Stimulated activated naive CD8-positive, alpha-beta T cell treated with anti-CD3 and anti-CD28 coated beads, Interleukin-15, Interleukin-2, amounts not matched to agents 100 ng/mL and 50 ng/mL, for 24 hours (primary cell): ENCODE measurements at regions not wholly inside any gene's neighbourhood (a gene's known extent, or its start where the extent isn't known, plus 50 kb on each side); places are given as distances from the start of the nearest gene placed in this dataset.

Experiments used
- H3K27ac Mint-ChIP-seq: one replicate; pipeline ENCODE4 v1.8.0; 2021; ENCODE audit warnings: mild to moderate bottlenecking, mixed read lengths
- H3K27me3 Mint-ChIP-seq: one replicate; pipeline ENCODE4 v1.8.0; 2021; ENCODE audit warnings: mixed read lengths
- H3K36me3 Mint-ChIP-seq: one replicate; pipeline ENCODE4 v1.8.0; 2021; ENCODE audit warnings: low read depth, mixed read lengths
- H3K4me1 Mint-ChIP-seq: one replicate; pipeline ENCODE4 v1.8.0; 2021; ENCODE audit warnings: low read depth, mixed read lengths
- H3K4me3 Mint-ChIP-seq: one replicate; pipeline ENCODE4 v1.8.0; 2021; ENCODE audit warnings: mild to moderate bottlenecking, mixed read lengths
- H3K9me3 Mint-ChIP-seq: one replicate; pipeline ENCODE4 v1.8.0; 2021; ENCODE audit warnings: mixed read lengths

DNA sequence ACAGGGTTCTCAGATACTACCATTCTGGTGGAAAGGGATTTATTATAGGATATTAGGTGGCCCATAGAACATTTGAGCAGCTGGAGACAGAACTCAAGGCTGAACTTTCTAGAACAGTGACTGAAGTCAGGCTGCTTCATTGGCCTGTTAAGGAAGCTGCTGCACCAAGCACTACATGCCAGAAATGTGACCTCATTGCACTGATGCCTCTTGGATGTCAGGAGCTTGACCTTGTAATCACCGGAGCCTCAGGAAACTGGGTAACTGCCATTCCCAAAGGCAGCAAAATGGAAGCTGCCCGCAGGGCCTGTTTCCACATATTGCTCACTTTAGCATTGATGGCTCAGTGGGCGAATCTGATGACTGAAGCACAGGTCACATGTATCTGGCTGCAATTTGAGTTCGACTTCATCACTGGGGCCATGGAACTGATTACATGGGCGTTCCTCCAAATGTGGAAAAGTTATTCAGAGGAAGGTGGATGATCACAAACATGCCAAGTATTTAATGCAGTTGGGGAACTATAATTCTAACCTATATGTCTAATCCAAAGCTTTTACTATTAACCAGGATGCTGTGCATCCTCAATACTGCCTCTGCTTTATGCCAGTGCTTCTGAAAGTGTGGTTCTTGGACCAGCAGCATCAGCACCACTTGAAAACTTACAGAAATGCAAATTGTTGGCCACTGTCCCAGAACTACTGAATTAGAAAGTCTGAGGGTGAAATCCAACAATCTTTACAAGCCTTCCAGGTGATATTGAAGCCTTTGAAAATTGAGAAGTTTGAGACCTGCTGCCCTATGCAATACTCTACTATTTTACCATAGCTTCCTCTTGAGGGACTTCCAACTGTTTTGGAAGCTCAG, 337.2 kb upstream of the NAV3 start:
- H3K9me3 Mint-ChIP-seq: peaks cover 7% of the 10 kb centered on the region
- H3K27me3 Mint-ChIP-seq: no peaks in the 10 kb centered on the region
- H3K27ac Mint-ChIP-seq: no peak overlapping the region
- no peaks in the 10 kb centered on the region for H3K36me3 Mint-ChIP-seq
- H3K4me1 Mint-ChIP-seq: no peaks in the 10 kb centered on the region
- no peak overlapping the region for H3K4me3 Mint-ChIP-seq

GRCh38 chr12:77492536-77492935, 338.2 kb upstream of the NAV3 start:
- H3K4me3 Mint-ChIP-seq: no peak overlapping the region
- H3K9me3 Mint-ChIP-seq: peaks cover 7% of the 10 kb centered on the region
- no peak overlapping the region for H3K27ac Mint-ChIP-seq
- no peaks in the 10 kb centered on the region for H3K4me1 Mint-ChIP-seq
- H3K36me3 Mint-ChIP-seq: no peaks in the 10 kb centered on the region
- no peaks in the 10 kb centered on the region for H3K27me3 Mint-ChIP-seq

GRCh38 chr12:77489331-77489970, 341.2 kb upstream of the NAV3 start:
- H3K27me3 Mint-ChIP-seq: no peaks in the 10 kb centered on the region
- no peaks in the 10 kb centered on the region for H3K36me3 Mint-ChIP-seq
- no peak overlapping the region for H3K4me3 Mint-ChIP-seq
- H3K9me3 Mint-ChIP-seq: peaks cover 8% of the 10 kb centered on the region
- no peaks in the 10 kb centered on the region for H3K4me1 Mint-ChIP-seq
- H3K27ac Mint-ChIP-seq: no peak overlapping the region

DNA sequence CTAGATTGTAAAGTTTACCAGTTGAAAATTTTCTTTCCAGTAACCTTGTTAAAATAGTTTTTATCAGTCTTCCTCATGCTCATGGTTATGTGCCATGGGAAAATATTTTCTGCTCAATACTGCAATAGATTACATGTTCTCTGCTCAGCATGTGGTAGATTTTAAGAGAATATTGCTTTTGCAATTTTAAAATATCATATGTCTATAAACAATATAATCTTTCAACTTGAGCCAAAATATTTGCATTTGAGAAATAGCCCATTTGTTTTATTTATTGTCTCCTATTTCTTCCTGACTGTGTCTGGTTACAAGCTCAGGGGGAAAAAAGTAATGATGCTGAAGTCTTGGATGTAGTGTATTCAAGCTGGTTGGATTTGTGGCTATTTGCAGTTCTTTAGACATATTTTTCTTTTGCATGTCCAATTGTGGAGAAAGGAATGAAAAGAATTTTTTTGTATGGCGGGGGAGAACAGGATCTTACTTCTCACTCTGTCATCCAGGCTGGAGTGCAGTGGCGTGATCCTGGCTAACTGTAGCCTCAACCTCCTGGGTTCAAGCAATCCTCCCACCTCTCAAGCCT, 342.6 kb upstream of the NAV3 start:
- no peak overlapping the region for H3K27ac Mint-ChIP-seq
- peaks cover 8% of the 10 kb centered on the region for H3K9me3 Mint-ChIP-seq
- no peak overlapping the region for H3K4me3 Mint-ChIP-seq
- no peaks in the 10 kb centered on the region for H3K27me3 Mint-ChIP-seq
- no peaks in the 10 kb centered on the region for H3K36me3 Mint-ChIP-seq
- no peaks in the 10 kb centered on the region for H3K4me1 Mint-ChIP-seq

DNA sequence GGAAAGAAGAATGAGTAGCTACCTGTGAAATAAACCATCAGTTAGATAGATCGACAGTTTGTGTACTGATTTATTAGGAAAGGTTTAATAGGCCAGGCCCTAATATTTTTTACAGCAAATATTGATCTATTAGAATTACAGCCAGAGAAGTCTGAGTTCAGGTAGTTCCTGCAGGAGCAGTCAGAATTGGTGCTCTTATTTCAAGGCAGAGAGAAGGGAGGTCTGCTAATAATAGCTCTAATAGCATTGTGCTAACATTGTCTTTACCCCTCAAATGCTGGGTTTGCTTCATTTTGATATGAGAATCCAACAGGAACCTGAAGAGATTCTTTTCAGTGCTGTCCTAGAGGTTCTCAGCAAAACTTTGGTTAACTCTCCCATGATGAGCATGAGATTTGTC, 343.8 kb upstream of the NAV3 start:
- peaks cover 4% of the 10 kb centered on the region for H3K9me3 Mint-ChIP-seq
- no peaks in the 10 kb centered on the region for H3K36me3 Mint-ChIP-seq
- H3K27me3 Mint-ChIP-seq: no peaks in the 10 kb centered on the region
- no peaks in the 10 kb centered on the region for H3K4me1 Mint-ChIP-seq
- no peak overlapping the region for H3K27ac Mint-ChIP-seq
- H3K4me3 Mint-ChIP-seq: no peak overlapping the region

DNA sequence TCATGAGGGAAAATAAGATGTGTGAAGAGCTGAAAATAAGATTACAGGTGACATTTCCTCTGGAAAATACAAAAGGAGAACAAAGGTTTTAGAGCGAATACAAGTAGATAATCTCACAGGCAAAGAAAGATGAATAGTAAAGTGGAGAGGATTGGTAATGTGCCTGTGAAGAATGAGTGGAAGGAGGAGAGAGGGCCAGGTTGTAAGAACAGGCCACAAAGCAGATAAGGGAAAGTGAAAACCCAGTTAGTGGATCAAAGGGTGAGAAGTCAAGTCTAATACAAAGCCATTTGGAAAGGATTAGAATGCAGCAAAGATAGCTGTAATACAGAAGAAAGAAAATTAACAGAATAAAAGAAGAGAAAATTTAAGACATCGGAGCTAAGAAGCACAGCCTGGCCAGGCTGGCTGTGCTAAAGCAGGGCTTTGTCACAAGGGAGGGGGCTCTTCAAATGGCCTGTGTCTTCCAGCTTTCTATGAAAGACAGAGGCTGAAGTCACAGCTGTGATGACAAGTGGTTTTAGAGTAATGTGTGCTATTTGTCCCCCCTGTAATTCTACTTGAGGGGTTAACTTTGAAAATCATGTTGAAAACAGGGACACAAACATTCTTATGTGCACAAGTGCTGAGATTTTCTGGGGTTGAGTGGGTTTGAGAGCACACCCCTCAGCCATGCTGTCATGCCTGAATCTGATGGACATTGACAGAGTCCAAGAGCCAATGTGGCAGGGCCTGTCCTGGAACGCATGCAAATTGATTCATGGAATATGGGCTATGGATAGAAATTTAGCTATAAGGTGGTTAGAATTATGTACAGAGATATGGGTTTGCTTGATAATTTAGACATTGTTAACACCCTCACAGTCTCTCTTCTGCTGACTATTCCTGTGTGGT, 344.5 kb upstream of the NAV3 start:
- Mint-ChIP-seq H3K36me3 (no peaks in the 10 kb centered on the region), H3K9me3 (peaks cover 9% of the 10 kb centered on the region), H3K27ac (no peak overlapping the region), H3K4me1 (no peaks in the 10 kb centered on the region), H3K4me3 (no peak overlapping the region), H3K27me3 (no peaks in the 10 kb centered on the region)

GRCh38 chr12:77481687-77482086, 349.0 kb upstream of the NAV3 start:
- no peaks in the 10 kb centered on the region for H3K27me3 Mint-ChIP-seq
- no peaks in the 10 kb centered on the region for H3K36me3 Mint-ChIP-seq
- no peaks in the 10 kb centered on the region for H3K4me1 Mint-ChIP-seq
- H3K9me3 Mint-ChIP-seq: peaks cover 9% of the 10 kb centered on the region
- H3K4me3 Mint-ChIP-seq: no peak overlapping the region
- H3K27ac Mint-ChIP-seq: no peak overlapping the region

GRCh38 chr12:77477907-77478533, 352.7 kb upstream of the NAV3 start:
- H3K36me3 Mint-ChIP-seq: no peaks in the 10 kb centered on the region

GRCh38 chr12:77471801-77472200, 358.9 kb upstream of the NAV3 start:
- Mint-ChIP-seq H3K4me3 (no peak overlapping the region), H3K27ac (no peak overlapping the region), H3K27me3 (no peaks in the 10 kb centered on the region), H3K4me1 (no peaks in the 10 kb centered on the region), H3K36me3 (no peaks in the 10 kb centered on the region), H3K9me3 (peaks cover 7% of the 10 kb centered on the region)

More at GRCh38 chr12:77477907-77478533, 352.7 kb upstream of the NAV3 start:
- no peak overlapping the region for H3K4me3 Mint-ChIP-seq
- H3K9me3 Mint-ChIP-seq: peaks cover 5% of the 10 kb centered on the region
- no peaks in the 10 kb centered on the region for H3K4me1 Mint-ChIP-seq
- no peak overlapping the region for H3K27ac Mint-ChIP-seq
- no peaks in the 10 kb centered on the region for H3K27me3 Mint-ChIP-seq

- peaks cover 10% of the 10 kb centered on the region for H3K9me3 Mint-ChIP-seq
- no peaks in the 10 kb centered on the region for H3K36me3 Mint-ChIP-seq
- no peaks in the 10 kb centered on the region for H3K27me3 Mint-ChIP-seq
- no peaks in the 10 kb centered on the region for H3K4me1 Mint-ChIP-seq
- H3K27ac Mint-ChIP-seq: no peak overlapping the region
- no peak overlapping the region for H3K4me3 Mint-ChIP-seq
Observed at GRCh38 chr12:77469578-77470333, 360.9 kb upstream of the NAV3 start.

- H3K9me3 Mint-ChIP-seq: peaks cover 5% of the 10 kb centered on the region
Observed at GRCh38 chr12:77442633-77443032, 377.3 kb upstream of the E2F7 start.

GRCh38 chr12:77439749-77440148, 374.4 kb upstream of the E2F7 start:
- Mint-ChIP-seq H3K27me3 (no peaks in the 10 kb centered on the region), H3K4me3 (no peak overlapping the region), H3K36me3 (no peaks in the 10 kb centered on the region), H3K27ac (no peak overlapping the region), H3K9me3 (no peaks in the 10 kb centered on the region), H3K4me1 (no peaks in the 10 kb centered on the region)

More at GRCh38 chr12:77442633-77443032, 377.3 kb upstream of the E2F7 start:
- Mint-ChIP-seq H3K4me1 (no peaks in the 10 kb centered on the region), H3K4me3 (no peak overlapping the region), H3K27ac (no peak overlapping the region), H3K36me3 (no peaks in the 10 kb centered on the region), H3K27me3 (no peaks in the 10 kb centered on the region)

DNA sequence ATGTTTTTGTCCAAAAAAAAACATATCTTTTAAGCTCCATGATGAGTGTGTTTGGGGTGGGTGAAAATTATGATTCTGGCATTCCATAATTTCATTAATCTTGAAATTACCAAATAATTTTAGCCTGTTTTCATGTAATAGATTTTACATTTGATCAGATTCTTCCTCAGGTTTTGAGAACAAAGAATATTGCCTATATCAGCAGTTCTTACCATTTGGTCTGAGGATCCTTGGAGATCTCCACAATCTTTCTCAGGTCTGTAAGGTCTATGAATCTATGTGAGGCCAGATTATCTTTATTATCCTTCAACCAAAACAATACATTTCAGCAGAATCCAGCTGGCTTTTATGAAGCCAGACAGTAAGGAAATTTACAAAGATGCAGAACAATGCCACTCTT, 373.3 kb upstream of the E2F7 start:
- no peak overlapping the region for H3K4me3 Mint-ChIP-seq
- no peaks in the 10 kb centered on the region for H3K9me3 Mint-ChIP-seq
- no peaks in the 10 kb centered on the region for H3K36me3 Mint-ChIP-seq
- H3K27ac Mint-ChIP-seq: no peak overlapping the region
- H3K4me1 Mint-ChIP-seq: no peaks in the 10 kb centered on the region
- H3K27me3 Mint-ChIP-seq: no peaks in the 10 kb centered on the region

DNA sequence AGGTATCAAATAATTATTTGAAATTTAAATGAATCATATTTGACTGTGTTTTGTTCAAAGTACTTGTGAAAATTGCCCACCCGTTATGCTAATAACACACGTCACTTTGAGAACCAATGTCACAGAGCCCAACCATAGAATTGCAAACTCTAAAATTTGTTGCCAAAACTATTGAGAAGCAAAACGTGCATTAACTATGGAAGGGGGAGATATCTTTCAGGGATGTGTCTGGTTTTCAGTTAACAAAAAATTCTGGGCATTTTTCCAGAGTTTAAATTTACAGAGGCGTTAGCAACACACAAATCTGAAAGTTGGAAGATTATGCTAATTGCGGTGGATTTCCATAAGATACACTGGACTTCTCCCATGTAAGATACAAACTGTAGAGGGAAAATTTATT, 371.8 kb upstream of the E2F7 start:
- H3K36me3 Mint-ChIP-seq: no peaks in the 10 kb centered on the region
- no peak overlapping the region for H3K4me3 Mint-ChIP-seq
- H3K9me3 Mint-ChIP-seq: no peaks in the 10 kb centered on the region
- no peaks in the 10 kb centered on the region for H3K27me3 Mint-ChIP-seq
- no peaks in the 10 kb centered on the region for H3K4me1 Mint-ChIP-seq
- H3K27ac Mint-ChIP-seq: no peak overlapping the region
